Breast epithelium (tissue), 3 donors: ENCODE measurements at regions not wholly inside any gene's neighbourhood (a gene's known extent, or its start where the extent isn't known, plus 50 kb on each side); places are given as distances from the start of the nearest gene placed in this dataset.

Experiments
- CTCF ChIP-seq, 3 donors: fragments of 450-650 bp; IDR thresholded peaks; one replicate each; pipeline ENCODE4 v1.5.1; 2016 to 2017; ENCODE audit warnings: antibody characterized with exemption in 3 of 3, mild to moderate bottlenecking in 3 of 3, moderate library complexity in 3 of 3
- POLR2A ChIP-seq: fragments of 450-650 bp; IDR thresholded peaks from one replicate; pipeline ENCODE4 v1.6.1; 2016; ENCODE audit warnings: antibody characterized with exemption, mild to moderate bottlenecking, moderate library complexity

GRCh38 chr20:26154224-26154623 is 457.6 kb upstream of the ZNF337 start:
- TF ChIP-seq CTCF (IDR thresholded peaks at IDR 0.05): no peak
- TF ChIP-seq POLR2A: no peak
